ENCODE measurements at regions not wholly inside any gene's neighbourhood (a gene's known extent, or its start where the extent isn't known, plus 50 kb on each side); places are given as distances from the start of the nearest gene placed in this dataset.

DNA sequence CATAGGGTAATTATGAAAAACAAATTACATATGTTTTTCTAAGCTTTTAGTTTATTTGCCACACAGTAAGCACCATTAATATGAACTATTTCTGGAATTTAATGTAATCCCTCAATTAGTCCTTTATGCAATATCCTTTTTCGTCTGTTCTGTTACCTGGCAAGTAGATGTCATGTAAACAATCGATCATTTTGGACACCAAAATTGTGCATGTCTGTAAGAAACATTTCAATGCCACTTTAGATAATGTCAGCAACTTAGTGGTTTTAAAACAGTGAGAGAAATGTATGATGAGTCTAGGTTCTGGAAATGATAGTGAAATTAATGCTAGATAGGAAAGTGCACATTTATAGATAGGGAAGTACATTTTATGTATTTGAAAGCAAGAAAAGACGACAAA lies 986.6 kb downstream of the ZPLD1 start:
- TF ChIP-seq, protein P1, sequence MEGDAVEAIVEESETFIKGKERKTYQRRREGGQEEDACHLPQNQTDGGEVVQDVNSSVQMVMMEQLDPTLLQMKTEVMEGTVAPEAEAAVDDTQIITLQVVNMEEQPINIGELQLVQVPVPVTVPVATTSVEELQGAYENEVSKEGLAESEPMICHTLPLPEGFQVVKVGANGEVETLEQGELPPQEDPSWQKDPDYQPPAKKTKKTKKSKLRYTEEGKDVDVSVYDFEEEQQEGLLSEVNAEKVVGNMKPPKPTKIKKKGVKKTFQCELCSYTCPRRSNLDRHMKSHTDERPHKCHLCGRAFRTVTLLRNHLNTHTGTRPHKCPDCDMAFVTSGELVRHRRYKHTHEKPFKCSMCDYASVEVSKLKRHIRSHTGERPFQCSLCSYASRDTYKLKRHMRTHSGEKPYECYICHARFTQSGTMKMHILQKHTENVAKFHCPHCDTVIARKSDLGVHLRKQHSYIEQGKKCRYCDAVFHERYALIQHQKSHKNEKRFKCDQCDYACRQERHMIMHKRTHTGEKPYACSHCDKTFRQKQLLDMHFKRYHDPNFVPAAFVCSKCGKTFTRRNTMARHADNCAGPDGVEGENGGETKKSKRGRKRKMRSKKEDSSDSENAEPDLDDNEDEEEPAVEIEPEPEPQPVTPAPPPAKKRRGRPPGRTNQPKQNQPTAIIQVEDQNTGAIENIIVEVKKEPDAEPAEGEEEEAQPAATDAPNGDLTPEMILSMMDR (IDR thresholded peaks at IDR 0.05; ENCODE audit: low read depth, low read length, missing control alignments), result no peak
- DNase-seq (ENCODE audit: extremely low read depth, low read depth), result no peak
- no peak overlapping the region for H3K4me3 ChIP-seq (replicated peaks; ENCODE audit: low read depth, low read length)

DNA sequence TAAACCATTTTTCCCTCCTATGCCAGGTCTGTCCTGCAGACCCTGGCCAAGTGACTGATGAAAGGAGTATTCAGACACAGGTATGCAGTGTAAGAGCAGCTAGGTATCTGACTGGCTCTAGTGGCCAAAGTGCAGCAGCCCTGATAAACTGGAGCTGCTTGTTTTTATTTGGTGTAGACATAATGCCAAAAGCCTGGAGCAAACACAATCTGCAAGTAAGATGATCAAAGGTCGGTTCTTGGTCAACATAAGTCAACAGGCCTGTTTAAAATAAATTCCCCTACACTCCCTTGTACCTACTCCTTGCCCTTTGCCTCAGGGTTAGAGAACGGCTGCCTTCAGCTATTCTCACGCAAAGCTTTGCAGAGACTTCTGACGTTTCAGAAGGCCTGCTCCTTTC lies 1003.1 kb downstream of the ZPLD1 start:
- no peak overlapping the region for H3K4me3 ChIP-seq (replicated peaks; ENCODE audit: low read depth, low read length)
- TF ChIP-seq, protein P1 (IDR thresholded peaks at IDR 0.05; ENCODE audit: low read depth, low read length, missing control alignments), result no peak
- no peak for DNase-seq (ENCODE audit: extremely low read depth, low read depth)

DNA sequence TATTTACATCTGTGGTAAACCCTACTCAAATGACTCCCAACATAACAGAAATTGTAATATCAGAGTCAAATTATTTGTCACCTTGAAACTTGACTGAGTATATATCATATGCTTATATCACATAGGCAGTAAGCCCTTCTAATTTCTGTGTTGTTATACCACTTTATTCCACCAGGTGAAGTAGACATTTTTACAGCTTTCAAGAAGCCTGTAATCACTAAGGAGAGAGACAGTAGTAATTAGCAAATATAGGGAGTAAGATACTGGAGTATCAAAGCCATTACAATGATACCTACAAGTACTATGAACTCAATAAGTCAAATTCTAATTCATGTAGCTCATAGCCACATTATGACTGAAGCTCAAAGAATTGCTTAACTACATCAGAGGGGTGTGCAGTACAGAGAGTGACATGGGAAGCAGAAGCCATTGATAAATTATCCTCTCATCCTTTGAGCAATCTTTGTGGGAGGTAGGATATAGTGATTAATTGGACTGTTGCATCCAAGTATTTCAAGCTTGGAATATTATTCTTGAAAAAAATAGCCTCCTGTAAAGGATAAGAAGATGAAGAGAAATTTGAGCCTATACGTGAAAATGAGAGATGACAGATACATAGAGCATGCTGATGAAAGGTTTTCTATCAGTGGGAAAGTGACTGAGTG lies 1005.9 kb downstream of the ZPLD1 start:
- TF ChIP-seq, protein P1 (IDR thresholded peaks at IDR 0.05; ENCODE audit: low read depth, low read length, missing control alignments), result no peak
- no peak for DNase-seq (ENCODE audit: extremely low read depth, low read depth)
- H3K4me3 ChIP-seq (replicated peaks; ENCODE audit: low read depth, low read length), result no peak overlapping the region

DNA sequence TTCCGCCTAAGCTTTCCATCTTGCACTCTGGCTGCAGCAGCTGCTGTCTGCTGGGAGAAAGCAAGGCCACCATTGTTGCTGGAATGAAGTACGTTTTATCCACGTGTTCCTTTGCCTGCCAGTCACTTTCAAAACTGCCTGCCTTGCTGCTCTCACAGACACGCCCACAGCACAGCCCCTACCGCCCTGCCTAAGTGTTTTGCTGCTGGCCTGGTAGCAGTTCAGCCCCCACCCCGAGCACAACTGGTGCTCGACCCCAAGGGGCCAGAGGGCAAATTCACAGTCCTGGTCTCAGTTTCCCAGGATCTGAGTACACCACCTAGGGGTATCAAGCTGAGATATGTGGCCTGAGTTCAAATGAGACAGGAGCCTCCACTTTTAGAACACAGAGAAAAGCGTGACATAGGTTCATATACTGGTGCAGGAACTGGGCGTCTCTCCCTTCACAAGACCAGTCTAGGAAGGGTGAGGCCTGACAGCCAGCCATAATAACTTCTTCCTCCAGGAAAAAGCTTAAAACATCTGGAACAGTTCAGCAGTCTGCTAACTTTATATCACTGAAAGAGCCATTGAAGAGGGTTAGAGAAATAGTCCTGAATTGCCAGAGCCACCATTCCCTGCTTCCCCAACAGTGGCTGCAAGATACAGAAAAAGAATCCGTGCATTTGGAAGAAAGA lies 1012.3 kb downstream of the ZPLD1 start:
- H3K4me3 ChIP-seq (replicated peaks; ENCODE audit: low read depth, low read length), result no peak overlapping the region
- DNase-seq (ENCODE audit: extremely low read depth, low read depth), result no peak
- TF ChIP-seq, protein P1 (IDR thresholded peaks at IDR 0.05; ENCODE audit: low read depth, low read length, missing control alignments), result no peak

DNA sequence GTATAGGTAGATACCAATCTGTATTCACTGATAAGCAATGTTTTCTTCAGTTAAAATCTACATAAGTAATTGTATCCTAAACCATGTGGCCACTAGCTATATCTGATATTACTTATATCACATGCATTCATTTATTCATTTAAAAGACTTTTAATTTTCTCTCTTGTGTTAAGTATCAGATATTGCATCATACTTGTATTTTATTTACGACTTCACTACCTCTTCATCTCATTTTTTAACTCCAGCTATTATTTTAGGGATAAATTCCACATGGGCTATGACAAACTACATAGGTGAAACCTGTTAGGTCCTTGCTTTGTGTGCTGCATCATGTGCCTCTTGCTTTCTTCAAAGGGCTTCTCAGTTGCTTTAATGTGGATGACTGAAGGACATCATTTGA lies 1018.3 kb downstream of the ZPLD1 start:
- DNase-seq (ENCODE audit: extremely low read depth, low read depth), result no peak
- no peak overlapping the region for H3K4me3 ChIP-seq (replicated peaks; ENCODE audit: low read depth, low read length)
- TF ChIP-seq, protein P1 (IDR thresholded peaks at IDR 0.05; ENCODE audit: low read depth, low read length, missing control alignments), result no peak

DNA sequence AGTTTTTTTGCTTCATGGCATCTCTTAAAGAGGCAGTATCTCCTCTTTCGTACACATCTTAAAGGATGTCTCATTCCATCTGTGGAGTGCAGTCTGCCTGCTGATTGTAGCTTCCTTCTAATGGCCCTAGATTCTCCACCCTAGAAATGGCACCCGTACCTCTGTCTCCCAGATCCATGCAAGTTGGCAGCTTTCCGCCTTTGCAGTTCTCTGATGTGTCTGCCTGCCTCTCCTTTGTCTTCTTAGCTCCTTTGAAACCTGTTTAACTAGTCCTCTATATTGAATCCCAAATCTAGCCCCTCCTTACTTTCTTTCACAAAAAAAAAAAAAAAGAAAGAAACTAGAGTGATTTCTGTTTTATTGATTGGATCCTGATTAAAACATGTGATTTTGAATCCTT lies 1025.0 kb downstream of the ZPLD1 start:
- DNase-seq (ENCODE audit: extremely low read depth, low read depth), result no peak
- H3K4me3 ChIP-seq (replicated peaks; ENCODE audit: low read depth, low read length), result no peak overlapping the region
- TF ChIP-seq, protein P1 (IDR thresholded peaks at IDR 0.05; ENCODE audit: low read depth, low read length, missing control alignments), result no peak

Data from HFF-Myc (cell line).